Ishikawa (cell line): ENCODE measurements at regions not wholly inside any gene's neighbourhood (a gene's known extent, or its start where the extent isn't known, plus 50 kb on each side); places are given as distances from the start of the nearest gene placed in this dataset.

Source experiments
- CREB1 ChIP-seq: IDR thresholded peaks from 2 replicates; pipeline ENCODE4 v1.6.1; 2012; ENCODE audit warnings: low read depth
- EP300 ChIP-seq: IDR thresholded peaks from 2 replicates; pipeline ENCODE4 v1.6.1; 2012; ENCODE audit warnings: borderline replicate concordance
- MAX ChIP-seq: IDR thresholded peaks from 2 replicates; pipeline ENCODE4 v1.6.1; 2012
- REST ChIP-seq: IDR thresholded peaks from 2 replicates; pipeline ENCODE4 v1.6.1; 2012; ENCODE audit warnings: low read depth, mild to moderate bottlenecking
- TAF1 ChIP-seq: IDR thresholded peaks from 2 replicates; pipeline ENCODE4 v1.6.1; 2012; ENCODE audit warnings: low read depth, mild to moderate bottlenecking
- USF1 ChIP-seq: IDR thresholded peaks from 2 replicates; pipeline ENCODE4 v1.6.1; 2012
- YY1 ChIP-seq: IDR thresholded peaks from 2 replicates; pipeline ENCODE4 v1.6.1; 2012; ENCODE audit warnings: low read depth

GRCh38 chr2:2464643-2465042 lies 133.6 kb upstream of the MYT1L start:
- TF ChIP-seq MAX (no peak), YY1 (no peak), CREB1 (no peak), EP300 (no peak), REST (no peak), TAF1 (no peak), USF1 (no peak)
